GM12873 (cell line): ENCODE measurements at regions not wholly inside any gene's neighbourhood (a gene's known extent, or its start where the extent isn't known, plus 50 kb on each side); places are given as distances from the start of the nearest gene placed in this dataset.

ENCODE experiments used
- CTCF ChIP-seq: IDR thresholded peaks from 2 replicates; pipeline ENCODE4 v1.5.1; 2012; ENCODE audit warnings: low read depth, mild to moderate bottlenecking, moderate library complexity, low read length, control low read depth; ENCODE audit not compliant: insufficient read depth; ENCODE audit errors: missing control alignments

- TF ChIP-seq CTCF, result no peak
Measured at GRCh38 chr4:187188741-187189140, 465.1 kb upstream of the FAT1 start.

GRCh38 chr4:187190390-187190789 lies 466.7 kb upstream of the FAT1 start:
- TF ChIP-seq CTCF, result no peak

- no peak for TF ChIP-seq CTCF
Measured at GRCh38 chr4:187191676-187192075, 468.0 kb upstream of the FAT1 start.

GRCh38 chr4:187192266-187192665 lies 468.6 kb upstream of the FAT1 start:
- TF ChIP-seq CTCF, result no peak

GRCh38 chr4:187193141-187193540 lies 469.5 kb upstream of the FAT1 start:
- no peak for TF ChIP-seq CTCF

GRCh38 chr4:187204389-187204918 lies 480.8 kb upstream of the FAT1 start:
- no peak for TF ChIP-seq CTCF

- TF ChIP-seq CTCF, result no peak
Measured at GRCh38 chr4:187207931-187208330, 484.3 kb upstream of the FAT1 start.

- no peak for TF ChIP-seq CTCF
Measured at GRCh38 chr4:187208651-187209050, 485.0 kb upstream of the FAT1 start.
